DMS79 (cell line): ENCODE measurements at regions not wholly inside any gene's neighbourhood (a gene's known extent, or its start where the extent isn't known, plus 50 kb on each side); places are given as distances from the start of the nearest gene placed in this dataset.

ENCODE experiments used
- DNase-seq: peaks from one replicate; lab custom pipeline; 2025; lab: John Stamatoyannopoulos, UW

- DNase-seq, result no peak
These were observed 938.2 kb upstream of the CDH8 start for GRCh38 chr16:62974424-62974823.

- DNase-seq, result no peak
These were observed 934.6 kb upstream of the CDH8 start for GRCh38 chr16:62970851-62971250.

- no peak for DNase-seq
These were observed 933.6 kb upstream of the CDH8 start for GRCh38 chr16:62969711-62970318.

GRCh38 chr16:62967611-62968010, 931.4 kb upstream of the CDH8 start:
- no peak for DNase-seq

- peak; percentile 86 for DNase-seq
These were observed 930.9 kb upstream of the CDH8 start for GRCh38 chr16:62967163-62967562.

GRCh38 chr16:62966626-62967025, 930.4 kb upstream of the CDH8 start:
- no peak for DNase-seq

GRCh38 chr16:62965831-62966230, 929.6 kb upstream of the CDH8 start:
- DNase-seq, result no peak

GRCh38 chr16:62963846-62964245, 927.6 kb upstream of the CDH8 start:
- no peak for DNase-seq

- no peak for DNase-seq
These were observed 918.8 kb upstream of the CDH8 start for GRCh38 chr16:62955033-62955349.

- DNase-seq, result no peak
These were observed 918.1 kb upstream of the CDH8 start for GRCh38 chr16:62954144-62955032.

- DNase-seq, result no peak
These were observed 914.1 kb upstream of the CDH8 start for GRCh38 chr16:62950351-62950750.

- no peak for DNase-seq
These were observed 904.3 kb upstream of the CDH8 start for GRCh38 chr16:62940569-62940968.

- no peak for DNase-seq
These were observed 903.4 kb upstream of the CDH8 start for GRCh38 chr16:62939687-62940086.

GRCh38 chr16:62933929-62934328, 897.7 kb upstream of the CDH8 start:
- no peak for DNase-seq

- no peak for DNase-seq
These were observed 893.4 kb upstream of the CDH8 start for GRCh38 chr16:62929593-62929992.

GRCh38 chr16:62927122-62927521, 890.9 kb upstream of the CDH8 start:
- no peak for DNase-seq

- DNase-seq, result no peak
These were observed 890.0 kb upstream of the CDH8 start for GRCh38 chr16:62926121-62926801.

- DNase-seq, result no peak
These were observed 885.7 kb upstream of the CDH8 start for GRCh38 chr16:62921904-62922303.

- DNase-seq, result no peak
These were observed 877.7 kb upstream of the CDH8 start for GRCh38 chr16:62913924-62914323.

- no peak for DNase-seq
These were observed 877.1 kb upstream of the CDH8 start for GRCh38 chr16:62913333-62913732.

- no peak for DNase-seq
These were observed 873.4 kb upstream of the CDH8 start for GRCh38 chr16:62909597-62909996.

GRCh38 chr16:62907562-62907961, 871.3 kb upstream of the CDH8 start:
- DNase-seq, result no peak

GRCh38 chr16:62903961-62904502, 867.8 kb upstream of the CDH8 start:
- no peak for DNase-seq
